Loucy (cell line): ENCODE measurements at regions not wholly inside any gene's neighbourhood (a gene's known extent, or its start where the extent isn't known, plus 50 kb on each side); places are given as distances from the start of the nearest gene placed in this dataset.

Experiments
- H2AFZ ChIP-seq: fragments of 200-600 bp; sonication (generic); 2 replicates; pipeline ENCODE4 v1.6.0; 2016; ENCODE audit warnings: antibody characterized with exemption, mild to moderate bottlenecking, low read length, moderate library complexity
- H3F3A ChIP-seq: fragments of 200-600 bp; 2 replicates; pipeline ENCODE4 v1.6.0; 2016; ENCODE audit warnings: antibody characterized with exemption, low read depth, mild to moderate bottlenecking
- H3K27me3 ChIP-seq: fragments of 200-600 bp; sonication (generic); 2 replicates; pipeline ENCODE4 v1.6.1; 2014; ENCODE audit warnings: low read length, mild to moderate bottlenecking; ENCODE audit not compliant: insufficient read depth, poor library complexity, severe bottlenecking
- H3K36me3 ChIP-seq: fragments of 200-600 bp; sonication (generic); 2 replicates; pipeline ENCODE4 v1.6.1; 2016; ENCODE audit warnings: low read length; ENCODE audit not compliant: insufficient read depth
- H3K4me1 ChIP-seq: fragments of 200-600 bp; sonication (generic); 2 replicates; pipeline ENCODE4 v1.5.1; 2014; ENCODE audit warnings: low read length, mild to moderate bottlenecking; ENCODE audit not compliant: insufficient read depth, poor library complexity, severe bottlenecking
- H3K4me2 ChIP-seq: fragments of 200-600 bp; sonication (generic); 2 replicates; pipeline ENCODE4 v1.6.0; 2014; ENCODE audit warnings: antibody characterized with exemption, low read length, low read depth, mild to moderate bottlenecking; ENCODE audit not compliant: poor library complexity, severe bottlenecking
- H3K4me3 ChIP-seq: fragments of 200-600 bp; sonication (generic); 2 replicates; pipeline ENCODE4 v1.5.1; 2014; ENCODE audit warnings: low read length, mild to moderate bottlenecking, mixed read lengths; ENCODE audit not compliant: poor library complexity, severe bottlenecking
- H3K79me2 ChIP-seq: fragments of 200-600 bp; sonication (generic); 2 replicates; pipeline ENCODE4 v1.6.1; 2014; ENCODE audit warnings: low read length; ENCODE audit not compliant: insufficient read depth
- H3K9ac ChIP-seq: fragments of 200-600 bp; sonication (generic); 2 replicates; pipeline ENCODE4 v1.6.0; 2014; ENCODE audit warnings: mild to moderate bottlenecking, low read depth, low read length, moderate library complexity; ENCODE audit not compliant: poor library complexity, severe bottlenecking
- H3K9me2 ChIP-seq: fragments of 200-600 bp; sonication (generic); replicated peaks from 2 replicates; pipeline ENCODE4 v1.6.1; 2016; ENCODE audit warnings: low read depth, low read length, mixed read lengths
- H3K9me3 ChIP-seq: fragments of 200-600 bp; sonication (generic); 2 replicates; pipeline ENCODE4 v1.6.1; 2014; ENCODE audit warnings: mild to moderate bottlenecking, antibody characterized with exemption, low read length, low read depth; ENCODE audit not compliant: insufficient read depth
- H4K20me1 ChIP-seq: fragments of 200-600 bp; sonication (generic); 2 replicates; pipeline ENCODE4 v1.6.0; 2014; ENCODE audit warnings: antibody characterized with exemption, low read length, mild to moderate bottlenecking; ENCODE audit not compliant: insufficient read depth, poor library complexity, severe bottlenecking
- CTCF ChIP-seq: fragments of 200-600 bp; sonication (generic); conservative IDR thresholded peaks from 2 replicates; pipeline ENCODE4 v1.5.1; 2014; ENCODE audit warnings: mild to moderate bottlenecking, antibody characterized with exemption, low read length
- EZH2phosphoT487 ChIP-seq: fragments of 200-600 bp; IDR thresholded peaks from 2 replicates; pipeline ENCODE4 v1.6.1; 2018; ENCODE audit warnings: antibody characterized with exemption, mild to moderate bottlenecking, moderate library complexity, borderline replicate concordance

- no peaks in the 10 kb centered on the region for H3K9me3 ChIP-seq
- no peak overlapping the region for H3K9ac ChIP-seq
- no peaks in the 10 kb centered on the region for H3K36me3 ChIP-seq
- no peak overlapping the region for H3K4me3 ChIP-seq
- no peaks in the 10 kb centered on the region for H4K20me1 ChIP-seq
- H3K27me3 ChIP-seq: no peaks in the 10 kb centered on the region
- TF ChIP-seq CTCF (no peak), EZH2phosphoT487 (no peak)
- H3K9me2 ChIP-seq: no peaks in the 10 kb centered on the region
- H3F3A ChIP-seq: no peaks in the 10 kb centered on the region
- H3K4me2 ChIP-seq: no peak overlapping the region
- no peaks in the 10 kb centered on the region for H3K4me1 ChIP-seq
- no peaks in the 10 kb centered on the region for H3K79me2 ChIP-seq
- H2AFZ ChIP-seq: no peak overlapping the region
Measured at GRCh38 chr16:8326232-8326631, 264.1 kb downstream of the TMEM114 start.

GRCh38 chr16:8323153-8323552, 267.2 kb downstream of the TMEM114 start:
- H3K9me3 ChIP-seq: no peaks in the 10 kb centered on the region
- no peak overlapping the region for H3K4me3 ChIP-seq
- H3K9me2 ChIP-seq: no peaks in the 10 kb centered on the region
- no peaks in the 10 kb centered on the region for H3K27me3 ChIP-seq
- H3K9ac ChIP-seq: no peak overlapping the region
- H3F3A ChIP-seq: no peaks in the 10 kb centered on the region
- no peak overlapping the region for H3K4me2 ChIP-seq
- no peaks in the 10 kb centered on the region for H4K20me1 ChIP-seq
- H3K79me2 ChIP-seq: no peaks in the 10 kb centered on the region
- H3K36me3 ChIP-seq: no peaks in the 10 kb centered on the region
- H2AFZ ChIP-seq: no peak overlapping the region
- TF ChIP-seq CTCF: no peak
- no peak for TF ChIP-seq EZH2phosphoT487
- H3K4me1 ChIP-seq: no peaks in the 10 kb centered on the region

GRCh38 chr16:8320131-8320530, 270.2 kb downstream of the TMEM114 start:
- Histone ChIP-seq H3K9me3 (no peaks in the 10 kb centered on the region), H3K9ac (no peak overlapping the region), H3F3A (no peaks in the 10 kb centered on the region), H3K4me1 (no peaks in the 10 kb centered on the region), H3K27me3 (no peaks in the 10 kb centered on the region), H3K9me2 (no peaks in the 10 kb centered on the region), H4K20me1 (no peaks in the 10 kb centered on the region), H3K4me3 (no peak overlapping the region), H3K4me2 (no peak overlapping the region), H3K79me2 (no peaks in the 10 kb centered on the region), H2AFZ (no peak overlapping the region), H3K36me3 (no peaks in the 10 kb centered on the region)
- TF ChIP-seq CTCF: no peak
- no peak for TF ChIP-seq EZH2phosphoT487
